Putamen (tissue), 1 donor: ENCODE measurements at regions not wholly inside any gene's neighbourhood (a gene's known extent, or its start where the extent isn't known, plus 50 kb on each side); places are given as distances from the start of the nearest gene placed in this dataset.

Experiments used
- DNase-seq: peaks from one replicate; pipeline ENCODE4 v3.0.0-alpha.2; 2016; ENCODE audit warnings: low spot score

DNA sequence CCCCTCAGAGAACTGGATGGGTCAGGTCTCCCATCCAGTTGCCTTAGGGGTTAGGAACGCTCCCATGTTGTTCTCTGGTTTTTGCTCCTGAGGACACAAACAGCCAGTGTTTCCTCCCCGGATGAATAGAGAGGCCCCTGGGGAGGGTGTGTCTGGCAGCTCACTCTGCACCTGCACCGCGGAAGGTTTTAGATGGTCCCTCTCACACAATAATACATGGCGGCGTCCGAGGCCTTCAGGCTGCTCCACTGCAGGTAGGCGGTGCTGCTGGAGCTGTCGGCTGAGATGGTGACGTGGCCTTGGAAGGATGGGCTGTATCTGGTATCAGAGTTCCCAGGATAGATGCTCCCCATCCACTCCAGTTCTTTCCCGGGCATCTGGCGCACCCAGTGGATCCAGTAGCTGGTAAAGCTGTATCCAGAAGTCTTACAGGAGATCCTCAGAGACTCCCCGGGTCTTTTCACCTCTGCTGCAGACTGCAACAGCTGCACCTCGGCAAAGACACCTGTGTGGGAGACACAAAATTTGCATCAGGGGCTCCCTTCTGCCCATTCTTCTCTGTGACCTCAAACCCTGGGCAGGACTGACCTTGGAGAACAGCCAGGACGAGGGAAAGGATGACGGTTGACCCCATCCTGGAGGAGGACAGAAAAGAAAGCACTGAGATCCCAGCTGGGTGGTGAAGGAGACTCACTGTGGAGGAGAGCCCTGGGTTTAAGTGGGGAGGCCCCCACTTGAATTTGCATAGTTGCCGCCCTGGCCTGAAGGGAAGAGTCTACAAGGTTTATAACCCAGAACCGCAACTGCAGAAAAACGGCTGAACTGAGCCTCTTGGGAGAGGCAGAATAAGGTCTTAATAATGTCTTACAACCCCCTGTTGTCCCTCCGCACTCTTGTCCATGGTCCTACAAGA, 1324.8 kb downstream of the TMEM121 start:
- no peak for DNase-seq

- no peak for DNase-seq
Observed at GRCh38 chr14:106872611-106873446, 1346.4 kb downstream of the TMEM121 start.

DNA sequence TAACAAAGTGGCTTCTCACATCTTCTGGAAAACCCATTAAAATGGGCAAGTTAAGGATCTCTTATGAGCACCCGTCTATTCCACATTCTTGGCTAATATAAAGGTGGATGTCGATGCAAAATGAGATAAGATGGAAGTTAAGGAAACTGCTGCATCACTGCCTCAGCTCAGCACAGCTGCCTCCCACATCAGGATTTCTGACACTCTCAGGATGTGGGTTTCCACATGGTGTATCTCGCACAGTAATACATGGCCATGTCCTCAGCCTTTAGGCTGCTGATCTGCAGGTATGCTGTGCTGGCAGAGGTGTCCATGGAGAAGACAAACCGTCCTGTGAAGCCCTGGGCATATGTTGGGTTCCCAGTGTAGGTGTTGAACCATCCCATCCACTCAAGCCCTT, 1348.0 kb downstream of the TMEM121 start:
- DNase-seq = no peak

DNA sequence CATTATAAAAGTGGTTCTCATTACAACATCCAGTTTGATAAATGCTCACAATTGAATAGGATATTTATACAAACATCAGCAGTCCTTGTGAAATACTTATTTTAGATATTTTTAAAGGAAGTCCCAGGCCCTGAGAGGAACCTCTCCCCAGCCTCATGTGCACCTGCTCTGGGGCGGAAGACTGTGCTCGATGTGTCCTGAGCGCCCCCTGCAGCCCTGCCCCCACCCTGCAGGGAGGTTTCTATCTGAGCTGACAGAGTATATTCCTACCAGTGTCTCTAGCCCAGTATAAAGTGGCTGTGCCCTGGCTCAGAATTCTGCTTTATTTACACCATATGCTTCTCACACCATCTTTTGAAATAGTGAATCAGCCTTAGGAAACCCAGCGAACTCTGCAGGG, 1349.1 kb downstream of the TMEM121 start:
- DNase-seq = no peak

- DNase-seq = no peak
Observed at GRCh38 chr14:106876711-106877110, 1350.3 kb downstream of the TMEM121 start.

DNA sequence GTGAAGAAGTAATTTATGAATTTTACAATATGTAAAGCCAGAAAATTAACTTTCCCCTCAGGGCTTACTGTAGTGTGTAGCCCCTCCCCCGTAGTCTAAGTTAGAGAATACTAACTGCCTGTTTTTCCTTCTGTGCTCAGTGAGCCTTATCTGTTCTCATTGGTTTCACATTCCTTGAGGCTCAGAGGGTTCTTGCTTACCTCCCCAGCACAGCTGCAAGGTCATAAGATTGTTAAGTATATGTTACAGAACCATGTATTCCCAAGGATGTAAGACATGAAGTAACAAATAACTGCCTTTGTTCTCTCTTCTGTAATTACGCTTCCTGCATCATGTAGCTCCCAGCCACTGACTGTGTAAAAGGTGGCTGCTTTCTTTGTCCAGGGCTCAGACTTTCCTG, 1351.1 kb downstream of the TMEM121 start:
- DNase-seq = no peak

DNA sequence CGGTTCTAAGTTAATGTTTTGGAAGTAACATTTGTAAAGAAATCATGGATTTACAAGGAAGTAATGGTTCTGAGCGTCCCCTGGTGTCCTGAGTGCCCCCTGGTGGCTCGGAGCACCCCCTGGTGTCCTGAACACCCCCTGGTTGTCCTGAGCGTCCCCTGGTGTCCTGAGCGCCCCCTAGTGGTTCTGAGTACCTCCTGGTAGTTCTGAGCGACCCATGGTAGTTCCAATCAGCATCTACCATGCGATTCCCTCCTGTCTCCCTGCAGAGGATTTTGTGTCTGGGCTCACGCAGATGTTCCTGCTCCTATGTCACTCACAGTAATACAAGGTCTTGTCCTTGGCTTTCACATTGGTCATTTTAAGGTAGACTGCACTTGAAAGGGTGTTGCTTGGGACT, 1352.9 kb downstream of the TMEM121 start:
- no peak for DNase-seq

DNA sequence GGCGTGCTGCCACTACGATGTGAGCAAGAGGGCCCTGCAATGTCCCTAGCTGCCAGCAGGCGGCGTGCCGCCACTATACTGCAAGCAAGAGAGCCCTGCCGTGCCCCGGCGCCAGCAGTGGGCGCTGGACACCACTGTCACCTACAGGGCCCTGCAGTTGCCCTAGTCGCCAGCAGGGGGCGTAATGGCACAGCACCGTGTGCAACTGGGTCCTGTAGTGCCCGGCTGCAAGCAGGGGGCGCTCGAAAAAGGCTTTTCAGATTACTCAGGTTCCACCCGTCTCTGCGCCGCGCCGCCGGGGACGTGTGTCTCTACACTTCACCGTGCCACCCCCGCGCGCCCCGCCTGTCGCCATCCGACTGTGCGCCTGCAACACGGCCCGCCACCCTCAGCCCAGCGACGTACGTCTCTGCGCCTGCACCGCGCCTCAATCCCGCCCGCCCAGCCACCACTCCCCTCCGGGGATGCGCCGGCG, 1356.9 kb downstream of the TMEM121 start:
- no peak for DNase-seq
